HL-60 (cell line): ENCODE measurements at regions not wholly inside any gene's neighbourhood (a gene's known extent, or its start where the extent isn't known, plus 50 kb on each side); places are given as distances from the start of the nearest gene placed in this dataset.

ENCODE experiments used
- CTCF ChIP-seq: IDR thresholded peaks from one replicate; pipeline ENCODE4 v1.5.1; 2011; ENCODE audit warnings: low read length, control low read depth, inconsistent platforms; ENCODE audit not compliant: insufficient read depth
- GABPA ChIP-seq: IDR thresholded peaks from 2 replicates; pipeline ENCODE4 v1.6.1; 2012; ENCODE audit warnings: low read depth
- POLR2AphosphoS5 ChIP-seq: IDR thresholded peaks from 2 replicates; pipeline ENCODE4 v1.6.1; 2012; ENCODE audit warnings: low read depth

- no peak for TF ChIP-seq GABPA
- no peak for TF ChIP-seq CTCF
- no peak for TF ChIP-seq POLR2AphosphoS5
Observed at GRCh38 chr10:23945845-23946244, 263.1 kb upstream of the KIAA1217 start.
